ENCODE measurements at regions not wholly inside any gene's neighbourhood (a gene's known extent, or its start where the extent isn't known, plus 50 kb on each side); places are given as distances from the start of the nearest gene placed in this dataset.

- no peak for DNase-seq
Observed at GRCh38 chr3:124250053-124250452, 258.1 kb upstream of the ROPN1 start.

- DNase-seq, result peak; percentile 7
Observed at GRCh38 chr3:124256156-124256555, 264.2 kb upstream of the ROPN1 start.

GRCh38 chr3:124256599-124256998, 264.7 kb upstream of the ROPN1 start:
- DNase-seq, result no peak

GRCh38 chr3:124257336-124257864, 265.5 kb upstream of the ROPN1 start:
- DNase-seq, result no peak

- no peak for DNase-seq
Observed at GRCh38 chr3:124258057-124258500, 266.2 kb upstream of the ROPN1 start.

GRCh38 chr3:124260206-124260915, 268.4 kb upstream of the ROPN1 start:
- DNase-seq, result no peak

- DNase-seq, result no peak
Observed at GRCh38 chr3:124261306-124261705, 269.4 kb upstream of the ROPN1 start.

GRCh38 chr3:124263168-124263567, 271.2 kb upstream of the ROPN1 start:
- no peak for DNase-seq

GRCh38 chr3:124264346-124264745, 272.4 kb upstream of the ROPN1 start:
- DNase-seq, result no peak

- peak; percentile 99 for DNase-seq
Observed at GRCh38 chr3:124266487-124266886, 274.6 kb upstream of the ROPN1 start.

- DNase-seq, result no peak
Observed at GRCh38 chr3:124267406-124267805, 275.5 kb upstream of the ROPN1 start.

GRCh38 chr3:124268355-124268754, 276.4 kb upstream of the ROPN1 start:
- no peak for DNase-seq

GRCh38 chr3:124269619-124270018, 277.7 kb upstream of the ROPN1 start:
- DNase-seq, result no peak

GRCh38 chr3:124272605-124273151, 280.8 kb upstream of the ROPN1 start:
- DNase-seq, result no peak

GRCh38 chr3:124273651-124274050, 281.7 kb upstream of the ROPN1 start:
- no peak for DNase-seq

GRCh38 chr3:124274051-124274450, 282.1 kb upstream of the ROPN1 start:
- DNase-seq, result no peak

GRCh38 chr3:124275412-124275811, 283.5 kb upstream of the ROPN1 start:
- no peak for DNase-seq

- DNase-seq, result no peak
Observed at GRCh38 chr3:124276133-124276532, 284.2 kb upstream of the ROPN1 start.

- DNase-seq, result no peak
Observed at GRCh38 chr3:124276539-124277143, 284.7 kb upstream of the ROPN1 start.

- peak; percentile 27 for DNase-seq
Observed at GRCh38 chr3:124277144-124277890, 285.4 kb upstream of the ROPN1 start.

GRCh38 chr3:124281453-124282316, 289.8 kb upstream of the ROPN1 start:
- DNase-seq, result peak; percentile 69

Data from NCI-H1105 treated with DMSO at 0.1 percent for 48 hours (cell line).